Mesothelial cell of epicardium (in vitro differentiated cells): ENCODE measurements at regions not wholly inside any gene's neighbourhood (a gene's known extent, or its start where the extent isn't known, plus 50 kb on each side); places are given as distances from the start of the nearest gene placed in this dataset.

Experiments used
- DNase-seq, 2 experiments: peaks; one replicate each; pipeline ENCODE4 v3.0.0; 2021; ENCODE audit warnings: low spot score in 2 of 2; ENCODE audit not compliant: unreplicated experiment in 2 of 2
- H3K27ac Mint-ChIP-seq: 2 replicates; pipeline ENCODE4 v1.8.0; 2021; ENCODE audit warnings: mixed read lengths
- H3K27me3 Mint-ChIP-seq: 2 replicates; pipeline ENCODE4 v1.8.0; 2021; ENCODE audit warnings: low read depth, mixed read lengths
- H3K36me3 Mint-ChIP-seq: 2 replicates; pipeline ENCODE4 v1.8.0; 2021; ENCODE audit warnings: mixed read lengths
- H3K4me1 Mint-ChIP-seq: 2 replicates; pipeline ENCODE4 v1.8.0; 2021; ENCODE audit warnings: mixed read lengths
- H3K4me3 Mint-ChIP-seq: 2 replicates; pipeline ENCODE4 v1.8.0; 2021; ENCODE audit warnings: mild to moderate bottlenecking, moderate library complexity, mixed read lengths
- H3K9me3 Mint-ChIP-seq: 2 replicates; pipeline ENCODE4 v1.8.0; 2021; ENCODE audit warnings: mixed read lengths
- TF ChIP-seq, protein P1 (sequence below): fragments of 200-600 bp; sonication (generic); IDR thresholded peaks from one replicate; pipeline ENCODE4 v1.5.0; 2021; ENCODE audit warnings: antibody characterized with exemption; ENCODE audit not compliant: unreplicated experiment

DNA sequence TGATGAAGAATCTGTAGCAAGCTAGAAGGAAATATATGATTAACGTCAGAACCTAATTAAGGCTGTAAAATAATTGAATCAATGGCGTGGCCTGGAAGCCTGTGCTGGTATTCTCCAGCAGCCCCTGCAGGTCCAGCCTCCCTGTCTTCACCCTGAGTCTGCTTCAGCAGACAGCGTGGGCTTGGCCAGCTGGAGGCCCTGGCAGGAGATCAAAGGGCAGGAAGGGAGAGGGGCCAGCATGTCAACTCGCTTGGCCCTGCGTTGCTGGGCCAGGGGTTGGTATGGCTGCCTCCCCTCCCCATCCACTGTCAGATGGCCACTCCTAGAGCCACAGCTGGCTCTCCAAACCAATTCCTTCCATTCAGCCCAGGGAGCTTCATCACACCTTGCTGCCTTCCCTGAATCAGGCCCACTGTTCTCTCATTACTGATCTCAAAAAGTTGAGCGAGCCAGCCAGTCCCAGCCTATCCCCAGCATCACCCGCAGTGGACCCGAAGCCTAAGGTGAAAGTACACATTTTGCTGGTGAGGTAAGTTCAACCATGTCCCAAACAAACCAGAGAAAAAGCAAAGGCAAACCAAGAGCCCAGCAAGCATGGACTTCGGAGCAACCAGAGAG, 228.4 kb upstream of the AGAP1 start:
- H3K4me1 Mint-ChIP-seq: peaks cover 36% of the 10 kb centered on the region
- no peak overlapping the region for H3K4me3 Mint-ChIP-seq
- TF ChIP-seq, protein P1, sequence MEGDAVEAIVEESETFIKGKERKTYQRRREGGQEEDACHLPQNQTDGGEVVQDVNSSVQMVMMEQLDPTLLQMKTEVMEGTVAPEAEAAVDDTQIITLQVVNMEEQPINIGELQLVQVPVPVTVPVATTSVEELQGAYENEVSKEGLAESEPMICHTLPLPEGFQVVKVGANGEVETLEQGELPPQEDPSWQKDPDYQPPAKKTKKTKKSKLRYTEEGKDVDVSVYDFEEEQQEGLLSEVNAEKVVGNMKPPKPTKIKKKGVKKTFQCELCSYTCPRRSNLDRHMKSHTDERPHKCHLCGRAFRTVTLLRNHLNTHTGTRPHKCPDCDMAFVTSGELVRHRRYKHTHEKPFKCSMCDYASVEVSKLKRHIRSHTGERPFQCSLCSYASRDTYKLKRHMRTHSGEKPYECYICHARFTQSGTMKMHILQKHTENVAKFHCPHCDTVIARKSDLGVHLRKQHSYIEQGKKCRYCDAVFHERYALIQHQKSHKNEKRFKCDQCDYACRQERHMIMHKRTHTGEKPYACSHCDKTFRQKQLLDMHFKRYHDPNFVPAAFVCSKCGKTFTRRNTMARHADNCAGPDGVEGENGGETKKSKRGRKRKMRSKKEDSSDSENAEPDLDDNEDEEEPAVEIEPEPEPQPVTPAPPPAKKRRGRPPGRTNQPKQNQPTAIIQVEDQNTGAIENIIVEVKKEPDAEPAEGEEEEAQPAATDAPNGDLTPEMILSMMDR: no peak
- H3K36me3 Mint-ChIP-seq: no peaks in the 10 kb centered on the region
- no peaks in the 10 kb centered on the region for H3K27me3 Mint-ChIP-seq
- H3K9me3 Mint-ChIP-seq: no peaks in the 10 kb centered on the region
- no peak overlapping the region for H3K27ac Mint-ChIP-seq
- DNase-seq: no peak

DNA sequence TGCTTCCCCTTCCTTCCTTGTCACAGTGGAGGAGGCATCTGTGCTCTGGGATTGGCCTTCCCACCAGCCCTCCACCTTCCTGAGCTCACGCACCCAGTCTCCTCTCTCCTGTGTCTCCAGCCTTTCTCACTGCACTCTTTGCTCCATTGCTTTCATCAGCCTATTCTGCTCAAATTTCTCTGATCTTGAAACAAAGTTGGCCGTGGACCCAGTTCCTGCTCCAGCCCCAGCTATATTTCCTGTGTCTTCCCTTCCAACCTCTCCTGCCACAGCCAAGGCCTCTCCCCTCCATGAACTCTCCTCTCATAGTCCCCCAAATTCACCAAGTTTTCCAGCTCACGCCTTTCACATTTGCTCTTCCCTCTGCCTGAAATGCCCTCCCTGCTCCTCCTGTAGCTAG, 226.6 kb upstream of the AGAP1 start:
- Mint-ChIP-seq H3K4me3 (no peak overlapping the region), H3K36me3 (no peaks in the 10 kb centered on the region), H3K27me3 (no peaks in the 10 kb centered on the region), H3K4me1 (peaks cover 37% of the 10 kb centered on the region), H3K9me3 (no peaks in the 10 kb centered on the region), H3K27ac (peak overlapping the region; percentile 1)
- TF ChIP-seq, protein P1: no peak
- DNase-seq: no peak

DNA sequence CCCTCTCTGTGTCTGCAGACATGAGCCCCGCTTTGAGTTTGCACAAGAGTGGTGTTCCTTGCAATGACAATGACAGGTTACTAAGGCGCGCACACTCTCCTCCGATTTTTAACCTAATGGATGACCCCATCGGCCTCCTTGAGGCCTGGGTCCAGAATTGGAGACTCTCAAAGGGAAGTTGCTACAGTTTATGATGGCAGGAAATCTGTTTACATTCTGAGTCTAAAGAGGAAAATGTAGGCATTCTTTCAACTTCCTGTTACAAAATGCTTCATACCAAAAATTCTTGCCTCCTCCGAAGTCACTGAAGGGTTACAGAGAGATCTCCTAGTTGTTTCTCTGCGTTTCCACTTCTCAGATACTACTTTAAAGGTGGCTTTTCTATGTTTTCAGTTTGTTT, 225.3 kb upstream of the AGAP1 start:
- peak overlapping the region; percentile 85 for H3K27ac Mint-ChIP-seq

DNA sequence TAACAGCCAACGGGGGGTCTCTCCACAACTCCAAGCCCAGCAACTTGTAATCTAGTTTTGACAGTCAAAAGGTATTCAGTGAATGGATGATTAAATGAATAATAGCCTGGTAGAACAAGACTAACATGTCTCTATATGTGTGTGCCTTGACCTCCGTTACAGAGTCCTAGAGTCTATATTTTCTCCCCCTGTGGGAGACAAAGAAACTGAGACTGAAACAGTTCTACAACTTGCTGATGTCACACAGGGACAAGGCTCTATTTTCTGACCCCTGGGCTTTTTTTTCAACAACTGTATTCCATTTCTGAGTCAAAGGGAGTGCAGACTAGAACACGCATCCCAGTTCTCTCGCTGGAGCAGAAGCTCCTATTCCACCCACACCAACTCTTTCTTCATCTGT, 223.6 kb upstream of the AGAP1 start:
- Mint-ChIP-seq H3K27me3 (peaks cover 4% of the 10 kb centered on the region), H3K9me3 (peaks cover 10% of the 10 kb centered on the region), H3K4me1 (peaks cover 28% of the 10 kb centered on the region), H3K4me3 (no peak overlapping the region), H3K27ac (no peak overlapping the region), H3K36me3 (peaks cover 1% of the 10 kb centered on the region)
- no peak for DNase-seq
- TF ChIP-seq, protein P1: no peak

More for the DNA sequence above, 225.3 kb upstream of the AGAP1 start:
- DNase-seq: no peak
- TF ChIP-seq, protein P1: no peak
- Mint-ChIP-seq H3K27me3 (no peaks in the 10 kb centered on the region), H3K4me1 (peaks cover 34% of the 10 kb centered on the region), H3K36me3 (no peaks in the 10 kb centered on the region), H3K4me3 (no peak overlapping the region), H3K9me3 (no peaks in the 10 kb centered on the region)

DNA sequence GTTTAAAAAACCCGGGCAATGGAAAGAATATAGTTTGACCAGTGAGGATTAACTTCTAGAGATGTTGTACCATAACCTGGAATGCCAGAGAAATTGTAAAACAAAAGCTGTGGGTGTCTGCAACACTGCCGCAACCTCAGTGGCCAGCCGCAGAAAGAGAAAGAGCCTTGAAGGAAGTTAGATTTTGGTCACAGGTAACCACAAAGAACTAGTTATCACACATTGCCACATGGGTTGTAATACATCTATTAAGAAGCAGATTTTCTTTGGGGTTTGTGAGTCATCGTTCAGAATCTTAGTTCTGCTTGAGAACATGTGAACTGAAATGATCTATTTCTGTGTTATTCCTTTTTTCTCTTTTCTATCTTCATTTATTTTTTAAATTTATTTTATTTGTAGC, 222.9 kb upstream of the AGAP1 start:
- DNase-seq: no peak
- H3K36me3 Mint-ChIP-seq: peaks cover 1% of the 10 kb centered on the region
- TF ChIP-seq, protein P1: no peak
- H3K4me1 Mint-ChIP-seq: peaks cover 24% of the 10 kb centered on the region
- H3K27me3 Mint-ChIP-seq: peaks cover 4% of the 10 kb centered on the region
- no peak overlapping the region for H3K27ac Mint-ChIP-seq
- H3K4me3 Mint-ChIP-seq: no peak overlapping the region
- H3K9me3 Mint-ChIP-seq: peaks cover 12% of the 10 kb centered on the region

DNA sequence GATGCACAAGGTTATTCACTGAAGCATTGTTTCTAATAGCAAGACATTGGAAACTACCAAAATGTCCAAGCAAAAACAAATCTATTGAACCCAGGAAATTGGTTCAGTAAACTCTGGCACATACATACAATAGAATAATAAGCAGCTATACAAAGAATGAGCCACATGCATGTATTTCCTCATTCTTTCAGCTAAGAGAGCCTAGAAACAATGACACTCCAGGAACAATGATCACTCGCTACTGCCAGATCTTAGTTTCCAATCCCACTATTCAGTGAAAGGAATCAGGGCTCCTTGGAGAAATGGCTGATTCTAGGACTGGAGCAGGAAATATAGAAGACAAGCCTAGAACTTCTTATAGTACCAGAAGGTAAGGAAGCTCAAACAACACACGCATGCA, 221.9 kb upstream of the AGAP1 start:
- DNase-seq: no peak
- Mint-ChIP-seq H3K9me3 (peaks cover 19% of the 10 kb centered on the region), H3K4me3 (no peak overlapping the region), H3K27ac (no peak overlapping the region), H3K4me1 (peaks cover 24% of the 10 kb centered on the region), H3K36me3 (peaks cover 1% of the 10 kb centered on the region), H3K27me3 (peaks cover 6% of the 10 kb centered on the region)
- TF ChIP-seq, protein P1: no peak
